GM21619 (cell line): ENCODE measurements at regions not wholly inside any gene's neighbourhood (a gene's known extent, or its start where the extent isn't known, plus 50 kb on each side); places are given as distances from the start of the nearest gene placed in this dataset.
"Not testable (repeated sequence)": the region's sequence is repeated elsewhere in the genome, so short reads cannot be mapped to it uniquely, and the experiment has no call there.

Experiments used
- ATAC-seq: cut with Tn5 transposase; IDR thresholded peaks from one replicate; pipeline ENCODE4 v1.9.1; 2021; ENCODE audit not compliant: unreplicated experiment

DNA sequence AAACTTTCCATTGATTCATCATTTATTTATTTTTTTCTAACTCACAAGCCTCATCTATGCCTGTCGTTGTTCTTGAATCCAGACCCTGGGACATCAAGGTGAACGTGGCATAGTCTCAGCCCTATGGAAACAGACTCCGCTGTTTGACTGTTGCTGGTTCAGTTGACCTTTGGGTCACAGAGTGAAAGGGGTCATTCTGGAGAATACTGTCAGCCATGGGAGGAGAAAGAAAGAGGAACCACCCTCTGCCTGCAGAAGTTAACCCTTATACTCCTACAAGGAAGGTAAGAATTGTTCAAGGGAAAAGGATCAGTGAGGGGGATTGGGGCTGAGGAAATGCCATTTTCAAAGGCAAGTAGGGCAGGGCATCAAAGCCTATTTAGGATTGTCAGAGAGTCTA, 387.6 kb upstream of the MAF start:
- ATAC-seq: no peak

DNA sequence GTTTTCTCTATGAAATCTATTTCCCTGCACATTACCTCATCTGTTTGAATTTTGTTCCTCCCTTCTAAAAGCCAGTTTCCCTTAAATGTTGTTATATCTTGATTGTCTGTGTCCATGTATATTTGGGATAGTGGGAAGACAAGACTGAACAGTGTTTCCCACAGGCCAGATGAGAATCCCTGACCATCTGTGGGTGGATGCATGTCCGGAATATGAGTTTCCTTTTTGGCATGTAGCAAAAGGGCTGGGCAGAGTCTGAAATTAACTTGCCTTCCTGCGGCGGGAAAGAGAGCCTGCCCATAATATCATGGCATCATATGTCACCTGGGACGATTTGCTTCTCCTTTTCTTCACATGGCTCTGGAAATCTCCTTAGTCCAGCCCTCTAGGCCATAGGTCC, 385.8 kb upstream of the MAF start:
- no peak for ATAC-seq

DNA sequence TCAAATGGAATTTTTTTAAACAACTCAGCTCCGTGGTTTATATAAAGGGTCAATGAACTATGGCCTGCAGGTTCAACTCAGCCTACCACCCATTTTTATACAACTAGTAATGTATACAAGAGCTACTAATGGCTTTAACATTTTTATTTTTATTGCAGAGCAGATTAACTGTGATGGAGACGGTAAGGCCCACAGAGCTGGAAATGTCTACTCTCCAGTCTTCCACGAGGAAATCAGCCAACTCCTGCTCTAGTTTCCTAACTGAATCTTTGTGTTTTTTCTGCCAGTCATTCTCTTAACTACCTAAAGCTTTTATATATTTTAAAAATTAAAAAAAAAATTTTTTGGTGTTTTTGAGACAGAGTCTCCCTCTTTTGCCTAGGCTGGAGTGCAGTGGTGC, 385.1 kb upstream of the MAF start:
- ATAC-seq: no peak

DNA sequence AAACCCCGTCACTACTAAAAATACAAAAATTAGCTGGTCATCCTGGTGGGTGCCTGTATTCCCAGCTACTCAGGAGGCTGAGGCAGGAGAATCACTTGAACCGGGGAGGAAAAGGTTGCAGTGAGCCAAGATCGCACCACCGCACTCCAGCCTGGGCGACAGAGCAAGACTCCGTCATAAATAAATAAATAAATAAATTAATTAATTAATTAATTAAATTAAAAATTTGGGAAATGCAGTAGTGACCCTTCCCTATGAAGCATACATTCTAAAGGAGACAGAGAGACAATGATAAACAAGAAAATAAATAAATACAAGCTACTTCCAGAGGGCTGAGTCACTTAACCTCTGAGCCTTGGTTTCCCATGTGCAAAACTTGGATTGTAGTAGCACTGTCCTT, 383.6 kb upstream of the MAF start:
- not testable (repeated sequence) for ATAC-seq

DNA sequence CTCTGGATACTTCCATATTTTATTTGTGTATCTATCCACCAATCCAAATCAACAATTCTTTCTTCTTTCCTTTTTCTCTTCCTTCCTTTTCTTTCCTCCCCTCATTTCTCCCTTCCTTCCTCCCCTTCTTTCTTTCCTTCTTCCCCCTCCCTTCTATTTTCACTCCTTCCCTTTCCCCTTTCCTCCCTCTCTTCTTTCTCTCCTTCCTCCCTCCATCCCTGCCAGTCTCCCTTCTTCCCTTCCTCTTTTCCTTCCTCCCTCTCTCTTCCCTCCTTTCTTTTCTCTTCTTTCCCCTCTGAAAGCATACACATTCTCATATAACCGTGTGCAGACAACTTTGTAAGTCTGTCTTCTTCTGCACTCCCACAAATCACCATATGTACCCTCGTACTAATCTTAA, 382.3 kb upstream of the MAF start:
- ATAC-seq: no peak

DNA sequence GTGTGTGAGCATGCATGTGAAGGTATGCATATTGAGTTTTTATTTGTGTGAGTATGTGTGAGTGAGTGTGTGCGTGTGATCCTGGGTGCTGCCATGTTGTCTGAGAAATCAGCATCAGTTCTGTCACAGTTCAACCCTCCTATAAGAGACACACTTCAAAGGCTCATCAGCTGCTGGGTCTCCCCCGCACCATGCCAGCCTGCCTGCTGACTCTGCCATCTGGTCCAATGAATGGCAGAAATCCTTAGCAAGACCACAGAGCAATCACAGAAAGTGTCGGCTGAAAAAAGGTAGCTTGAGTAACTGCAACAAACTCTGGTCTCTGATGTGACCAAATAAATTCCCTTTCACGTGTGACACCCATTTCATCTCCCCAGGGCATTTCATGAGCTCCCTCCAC, 381.8 kb upstream of the MAF start:
- no peak for ATAC-seq

DNA sequence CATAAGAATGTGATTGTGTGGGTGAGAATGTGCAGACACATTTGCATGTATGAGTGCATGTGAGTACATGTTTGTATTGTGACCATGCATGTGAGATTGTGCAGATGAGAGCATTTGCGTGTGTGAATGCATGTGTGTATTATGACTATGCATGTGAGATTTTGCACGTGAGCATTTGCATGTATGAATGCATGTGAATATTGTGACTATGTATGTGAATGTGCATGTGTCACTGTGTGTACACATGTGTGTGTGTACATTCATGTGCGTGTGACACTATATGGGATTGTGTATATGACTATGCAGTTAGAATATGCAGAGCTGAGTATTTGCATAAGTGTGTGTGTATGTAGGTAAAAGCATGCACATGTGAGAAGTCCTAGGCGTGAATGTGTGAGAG, 381.3 kb upstream of the MAF start:
- no peak for ATAC-seq

DNA sequence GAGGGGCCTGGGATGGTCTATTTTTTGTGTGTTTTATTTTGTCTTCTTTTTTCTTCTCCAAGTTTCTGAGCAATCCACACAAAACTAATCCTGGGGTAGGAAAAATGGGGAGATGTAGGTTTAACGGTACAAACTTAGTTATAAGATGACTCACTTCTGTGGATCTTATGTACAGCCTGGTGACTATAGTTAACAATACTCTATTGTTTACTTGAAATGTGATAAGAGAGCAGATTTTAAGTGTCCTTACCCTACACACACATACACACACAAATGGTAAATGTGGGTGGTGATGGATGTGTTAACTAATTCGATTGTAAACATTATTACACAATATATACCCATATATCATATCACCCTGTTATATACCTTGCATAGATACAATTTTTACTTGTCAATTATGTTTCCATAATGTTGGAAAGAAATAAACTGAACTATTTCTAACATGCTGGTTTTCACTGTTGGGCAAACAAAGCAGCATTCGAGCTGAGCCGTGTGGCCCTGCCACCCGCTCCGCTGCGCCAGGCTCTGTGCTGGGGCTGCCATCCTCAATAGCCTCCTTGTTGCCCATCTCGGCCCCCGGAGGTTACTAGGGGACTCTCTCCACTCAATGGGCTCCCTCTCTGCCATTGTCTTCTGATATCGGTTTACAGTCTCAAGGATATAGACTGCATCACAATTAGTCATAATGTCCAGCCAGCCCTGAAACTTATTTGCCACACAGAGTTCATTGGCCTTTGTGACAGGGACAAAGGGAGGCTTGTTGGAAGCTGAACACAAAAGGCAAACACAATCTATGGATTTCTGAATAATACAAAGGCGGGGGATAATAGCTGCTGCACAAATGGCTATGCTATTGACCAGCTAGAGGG, 380.3 kb upstream of the MAF start:
- no peak for ATAC-seq

DNA sequence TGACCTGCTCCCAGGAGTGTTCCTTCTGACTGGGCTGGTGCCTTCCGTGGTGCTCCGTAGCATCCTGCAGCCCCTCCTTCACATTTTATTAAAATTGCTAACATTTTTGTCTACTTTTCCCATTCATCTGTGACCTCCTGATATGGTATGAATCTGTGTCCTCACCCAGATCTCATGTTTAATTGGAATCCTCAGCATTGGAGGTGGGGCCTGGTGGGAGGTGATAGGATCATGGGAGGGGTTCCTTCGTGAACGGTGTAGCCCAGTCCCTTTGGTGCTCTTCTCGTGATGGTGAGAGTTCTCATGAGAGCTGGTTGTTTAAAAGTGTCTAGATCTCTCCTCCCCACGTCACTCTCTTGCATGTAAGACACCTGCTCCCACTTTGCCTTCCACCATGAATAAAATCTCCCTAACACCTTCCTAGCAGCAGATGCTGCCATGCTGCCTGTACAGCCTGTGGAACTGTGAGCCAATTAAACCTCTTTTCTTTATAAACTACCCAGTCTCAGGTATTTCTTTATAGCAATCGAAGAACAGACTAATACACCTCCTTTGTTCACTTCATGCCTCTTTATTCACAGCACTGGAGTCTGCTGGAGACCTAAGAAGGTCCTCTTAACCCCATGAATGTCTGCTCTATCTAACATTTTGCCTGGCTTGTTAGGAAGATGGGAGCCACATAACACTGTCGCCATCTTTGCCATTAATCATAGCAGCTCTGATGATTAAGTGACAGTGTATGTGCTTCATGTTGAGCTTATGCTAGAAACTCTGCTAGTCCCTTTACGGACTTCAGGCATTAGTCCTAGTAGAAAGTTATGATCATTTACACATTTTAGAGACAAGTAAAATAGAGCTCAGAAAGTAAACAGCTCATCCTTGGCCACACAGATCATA, 377.7 kb upstream of the MAF start:
- ATAC-seq: no peak

DNA sequence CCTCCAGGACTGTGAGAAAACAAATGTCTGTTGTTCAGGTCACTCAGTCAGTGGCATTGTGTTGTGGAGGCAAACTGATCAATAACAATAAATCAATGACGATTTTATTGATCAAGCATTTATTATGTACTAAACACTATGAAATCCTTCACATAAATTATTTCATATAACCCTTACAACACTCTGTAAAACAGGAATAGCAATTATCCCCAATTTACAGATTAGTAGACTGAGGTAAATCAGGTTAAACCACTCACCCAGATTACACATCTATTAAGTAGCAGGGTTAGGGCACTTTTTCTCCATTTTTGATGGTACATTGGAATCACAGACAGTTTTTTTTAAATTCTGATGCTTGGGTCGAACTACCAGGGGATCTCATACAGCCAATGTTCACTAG, 372.8 kb upstream of the MAF start:
- no peak for ATAC-seq

DNA sequence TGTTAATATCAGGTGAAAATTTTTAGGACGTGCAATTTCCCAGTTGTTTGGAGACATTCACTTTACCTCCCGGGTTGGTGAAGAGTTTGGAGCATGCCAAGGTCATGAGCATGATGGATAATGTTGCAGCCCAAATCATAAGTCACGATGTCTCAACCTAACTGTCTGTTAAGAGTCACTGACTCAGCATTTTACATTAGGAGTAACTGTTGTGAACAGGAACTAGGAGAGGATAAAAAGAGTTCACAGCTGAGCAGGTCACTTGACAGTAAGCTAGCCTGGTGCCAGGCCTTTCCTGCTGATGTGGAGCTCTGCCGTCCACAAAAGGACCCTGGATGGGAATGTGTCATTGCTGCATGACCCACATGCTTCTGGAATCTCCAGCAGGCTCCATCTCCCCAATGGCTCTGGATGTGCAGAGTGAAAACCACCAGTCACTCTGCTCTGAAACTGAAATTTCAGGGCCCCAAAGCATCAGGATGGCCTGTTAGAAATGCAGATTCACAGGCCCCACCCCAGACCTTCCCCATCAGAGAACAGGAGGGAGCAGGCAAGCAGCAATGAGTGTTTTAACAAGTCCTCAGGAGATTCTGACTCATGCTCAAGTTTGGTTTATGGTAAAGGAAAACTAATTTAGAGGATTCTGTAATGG, 371.6 kb upstream of the MAF start:
- no peak for ATAC-seq

DNA sequence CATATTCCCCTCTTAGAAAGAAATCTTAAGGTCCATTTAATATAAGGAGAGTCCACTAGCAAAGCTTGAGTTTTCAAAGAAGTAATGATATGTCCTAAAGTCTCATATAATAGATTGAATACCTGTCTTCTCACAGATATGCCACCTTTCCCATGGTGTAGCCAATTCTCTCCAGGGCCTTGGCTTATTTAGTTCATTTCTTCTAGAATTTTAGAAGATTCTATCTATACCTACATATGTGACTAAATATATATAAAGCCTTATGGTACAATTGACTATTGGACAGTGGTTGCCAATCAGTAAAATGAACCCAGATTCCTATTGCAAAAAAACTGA, 370.7 kb upstream of the MAF start:
- no peak for ATAC-seq

DNA sequence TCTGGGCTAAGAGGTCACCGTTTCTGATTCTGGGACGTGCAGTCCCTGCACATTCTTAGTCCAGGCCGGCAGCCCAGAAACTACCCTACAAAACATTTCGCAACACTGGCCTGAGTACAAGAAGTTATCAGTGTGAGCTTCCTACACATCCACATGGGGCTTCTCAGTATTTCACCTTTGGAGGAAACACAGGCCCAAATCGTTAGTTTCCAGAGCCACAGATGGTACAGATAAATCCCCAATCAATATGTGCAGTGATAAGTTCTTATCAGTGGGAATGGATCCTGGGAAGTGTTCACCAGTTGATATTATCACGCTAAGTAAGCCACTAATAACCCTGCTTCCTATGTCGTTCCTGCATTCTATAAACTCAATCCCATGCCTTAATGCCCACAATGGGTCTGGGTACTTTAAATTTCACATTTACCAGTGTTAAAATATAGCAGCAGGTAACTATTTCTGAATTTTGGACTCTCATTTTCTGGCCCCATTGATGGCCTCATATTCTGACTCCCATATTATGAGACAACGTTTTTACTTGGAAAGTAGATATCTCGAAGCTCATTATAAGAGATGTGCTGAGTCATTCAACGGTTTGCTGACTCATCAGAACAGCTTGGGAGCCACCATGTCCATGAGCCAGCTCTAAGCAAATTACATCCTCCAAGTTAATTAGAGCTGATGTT, 370.2 kb upstream of the MAF start:
- ATAC-seq: no peak

DNA sequence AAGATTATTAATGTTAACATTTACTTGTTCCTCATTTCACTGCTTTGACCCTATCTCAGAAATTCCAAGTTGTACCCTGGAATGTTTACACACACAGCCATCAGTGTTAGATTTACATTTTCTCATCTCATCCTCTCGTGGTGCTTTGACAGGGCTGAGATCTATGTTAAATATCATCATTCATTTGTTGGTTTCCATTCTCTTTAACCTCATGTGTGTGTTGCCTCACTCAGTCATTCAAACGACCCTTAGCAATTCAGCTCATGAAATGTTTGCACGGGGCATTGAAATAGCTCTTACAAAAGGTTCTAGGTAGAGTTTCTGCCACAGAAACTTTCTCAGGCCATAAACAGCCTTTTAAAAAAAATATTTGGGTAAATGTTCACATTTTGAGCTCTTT, 369.6 kb upstream of the MAF start:
- no peak for ATAC-seq

DNA sequence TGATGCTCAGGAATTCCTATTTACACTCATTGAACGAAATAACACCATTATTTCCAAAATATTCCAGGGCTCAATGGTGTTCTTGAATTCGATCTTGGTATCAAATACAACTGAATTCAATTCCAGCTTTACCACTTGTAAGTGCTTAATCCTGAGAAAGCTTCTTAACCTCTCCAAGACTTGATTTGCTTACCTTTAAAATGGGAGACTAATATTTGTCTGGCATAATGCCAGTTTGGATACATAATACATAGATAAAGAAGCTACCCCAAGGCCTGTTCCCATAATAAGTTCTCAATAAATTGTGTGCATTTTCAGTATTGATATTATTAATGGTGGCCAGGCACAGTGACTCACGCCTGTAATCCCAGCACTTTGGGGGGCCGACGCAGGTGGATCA, 368.9 kb upstream of the MAF start:
- no peak for ATAC-seq

DNA sequence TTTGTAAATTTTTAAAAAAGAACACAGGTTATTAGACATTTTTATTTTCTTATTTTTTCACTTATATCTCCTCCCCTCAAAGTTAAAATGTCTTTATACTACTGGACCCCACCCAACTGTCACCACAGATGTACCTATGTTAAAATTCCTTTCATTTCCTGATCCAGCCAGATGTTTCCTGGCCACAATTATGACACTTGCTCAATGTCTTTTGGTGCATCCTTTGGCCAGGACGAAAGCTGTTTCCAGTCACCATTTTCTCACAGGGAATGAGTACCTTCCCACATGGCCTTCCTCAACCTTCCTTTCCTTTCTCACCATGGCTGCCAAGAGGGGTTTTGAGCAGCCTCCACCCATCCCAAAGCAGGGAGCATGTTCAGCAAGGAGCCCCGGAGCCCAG, 365.7 kb upstream of the MAF start:
- no peak for ATAC-seq

DNA sequence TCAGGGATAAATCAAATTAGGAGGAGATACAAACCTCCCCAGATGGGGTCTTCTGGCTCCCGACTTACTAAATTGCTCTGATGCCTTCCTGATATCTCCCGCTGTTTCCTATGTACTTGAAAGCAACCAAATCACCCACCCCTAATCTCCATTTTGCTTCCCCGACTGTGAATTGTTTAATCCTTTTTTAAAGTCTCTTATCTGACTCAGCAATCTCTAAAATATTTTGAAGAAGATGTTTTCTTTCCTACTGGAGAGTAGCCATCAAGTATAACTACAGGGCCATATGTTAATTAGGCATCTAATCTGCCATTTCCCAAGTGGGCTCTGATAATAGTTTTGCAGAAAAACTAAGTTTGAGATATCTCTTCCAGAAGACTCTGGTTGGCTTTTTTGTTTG, 365.2 kb upstream of the MAF start:
- ATAC-seq: no peak

DNA sequence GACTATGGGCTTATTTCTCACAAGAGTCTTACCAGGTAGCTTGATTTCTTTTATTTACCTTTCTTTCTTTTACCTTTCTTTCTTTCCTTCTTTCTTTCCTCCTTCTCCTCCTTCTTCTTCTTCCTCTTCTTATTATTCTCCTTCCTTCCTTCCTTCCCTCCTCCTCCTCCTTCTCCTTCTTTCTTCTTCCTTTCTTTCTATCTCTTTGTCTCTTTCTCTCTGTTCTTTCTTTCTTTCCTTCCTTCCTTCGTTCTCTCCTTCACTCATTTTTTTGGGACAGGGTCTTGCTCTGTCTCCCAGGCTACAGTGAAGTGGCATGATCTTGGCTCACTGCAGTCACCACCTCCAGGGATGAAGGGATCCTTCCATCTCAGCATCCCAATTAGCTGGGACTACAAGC, 363.6 kb upstream of the MAF start:
- no peak for ATAC-seq

DNA sequence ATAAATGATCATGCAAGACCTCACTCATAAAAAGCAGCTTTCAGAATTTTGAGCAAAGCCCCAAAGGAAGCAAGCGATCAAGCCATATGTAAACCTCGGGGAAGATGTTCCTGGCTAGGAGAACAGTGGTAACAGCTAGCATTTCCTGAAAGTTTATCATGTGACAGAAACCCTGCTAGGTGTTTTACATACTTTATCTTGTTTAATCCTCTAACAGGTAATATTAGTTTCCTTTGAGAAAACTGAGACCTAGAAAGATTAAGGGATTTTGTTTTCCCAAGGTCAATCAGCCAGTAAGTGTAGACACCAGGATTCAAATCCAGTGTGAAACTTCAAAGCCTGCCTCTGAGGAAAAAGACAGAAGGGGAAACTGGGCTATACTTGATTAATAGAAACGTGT, 362.4 kb upstream of the MAF start:
- no peak for ATAC-seq

DNA sequence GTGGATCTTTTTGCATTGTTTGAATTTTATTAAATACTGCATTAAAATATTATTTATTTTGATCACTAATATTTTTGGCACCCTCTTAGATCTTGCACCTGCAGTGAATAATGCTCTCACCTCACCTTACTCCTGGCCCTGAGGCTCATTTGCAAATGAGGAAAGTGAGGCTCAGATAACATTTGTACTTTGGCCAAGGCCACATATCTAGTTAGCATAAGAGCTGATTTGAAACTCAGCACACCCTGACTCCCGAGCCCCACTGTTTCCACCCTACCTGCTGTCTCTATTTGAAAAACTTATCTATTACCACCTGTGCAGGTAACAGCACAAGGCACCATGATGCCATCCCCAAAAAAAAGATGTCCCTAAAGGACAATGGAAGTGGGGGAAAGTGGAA, 358.7 kb upstream of the MAF start:
- no peak for ATAC-seq

DNA sequence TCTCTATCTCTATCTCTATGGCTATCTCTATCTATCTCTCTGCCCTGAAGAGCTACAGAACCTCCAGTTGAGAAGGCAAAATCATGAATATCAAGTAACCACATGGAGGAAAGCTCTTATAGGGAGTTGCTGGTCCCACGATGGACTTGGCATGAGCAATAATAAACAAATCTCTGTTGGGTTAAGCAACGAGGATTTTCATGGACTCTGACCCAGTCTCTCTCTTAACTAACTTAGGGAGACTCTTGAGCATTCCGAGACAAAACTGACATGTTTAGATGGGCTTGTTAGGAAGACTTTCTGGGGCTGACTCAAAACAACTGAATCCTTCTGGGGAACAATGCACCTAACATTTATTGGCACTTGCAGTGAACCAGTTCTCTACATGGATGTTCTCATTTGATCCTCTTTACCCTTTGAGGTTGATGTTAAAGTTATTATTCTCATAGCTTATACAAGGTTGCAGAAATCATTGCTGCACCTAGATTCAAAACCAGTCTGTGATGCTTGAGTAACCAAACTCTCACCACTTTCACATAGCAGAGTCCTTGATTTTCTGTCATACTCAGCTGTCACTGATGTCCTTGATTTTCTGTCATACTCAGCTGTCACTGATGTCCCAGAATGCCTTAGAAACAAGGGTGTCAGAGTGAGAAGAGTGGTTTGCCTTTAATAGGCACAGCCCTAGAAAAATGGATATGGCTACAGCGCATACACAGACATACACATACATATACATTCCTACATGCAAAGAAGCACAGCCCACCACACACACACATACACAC, 354.6 kb upstream of the MAF start:
- ATAC-seq: no peak
